Left lung (tissue), 4 donors: ENCODE measurements at regions not wholly inside any gene's neighbourhood (a gene's known extent, or its start where the extent isn't known, plus 50 kb on each side); places are given as distances from the start of the nearest gene placed in this dataset.
"Not testable (repeated sequence)": the region's sequence is repeated elsewhere in the genome, so short reads cannot be mapped to it uniquely, and the experiment has no call there.

Source experiments
- ATAC-seq: fragments of 200-7000 bp; cut with Tn5 transposase; one replicate; pipeline ENCODE4 v1.9.1; 2020; ENCODE audit warnings: moderate library complexity
- DNase-seq, 4 donors: peaks; one replicate each; pipeline ENCODE4 v3.0.0-alpha.2; 2013 to 2020
- H3K27ac ChIP-seq, 2 donors: fragments of 200-600 bp; sonication (generic) in 1 of 2; one replicate each; pipeline versions ENCODE4 v1.5.0 to v1.8.0; 2020 to 2021
- H3K27me3 ChIP-seq, 2 donors: fragments of 200-600 bp; sonication (generic) in 1 of 2; one replicate each; pipeline versions ENCODE4 v1.5.0 to v1.8.0; 2020 to 2021
- H3K36me3 ChIP-seq, 2 donors: fragments of 200-600 bp; sonication (generic) in 1 of 2; one replicate each; pipeline versions ENCODE4 v1.5.0 to v1.8.0; 2020 to 2021
- H3K4me1 ChIP-seq, 2 donors: fragments of 200-600 bp; one replicate each; pipeline ENCODE4 v1.8.0; 2021
- H3K4me3 ChIP-seq, 2 donors: fragments of 200-600 bp; sonication (generic) in 1 of 2; one replicate each; pipeline versions ENCODE4 v1.5.0 to v1.8.0; 2020 to 2021; ENCODE audit warnings: mild to moderate bottlenecking in 1 of 2
- H3K9me3 ChIP-seq, 2 donors: fragments of 200-600 bp; sonication (generic) in 1 of 2; one replicate each; pipeline versions ENCODE4 v1.5.0 to v1.8.0; 2020 to 2021
- intact Hi-C, 2 donors: fragments of 100-400 bp; cut with DNase I; formaldehyde crosslinking; loops; one replicate each; pipeline versions ENCODE4 v1.11.2 to v1.14.2; 2022
- TF ChIP-seq, protein P1 (sequence below), 2 donors: fragments of 200-600 bp; sonication (generic) in 1 of 2; IDR thresholded peaks; one replicate each; pipeline versions ENCODE4 v1.5.0 to v1.8.0; 2021; ENCODE audit warnings: antibody characterized with exemption in 2 of 2
- donor health status: DM: no; HTN: yes; CAD: no.
- donor health status: DM: no; HTN: no; CAD: no.

DNA sequence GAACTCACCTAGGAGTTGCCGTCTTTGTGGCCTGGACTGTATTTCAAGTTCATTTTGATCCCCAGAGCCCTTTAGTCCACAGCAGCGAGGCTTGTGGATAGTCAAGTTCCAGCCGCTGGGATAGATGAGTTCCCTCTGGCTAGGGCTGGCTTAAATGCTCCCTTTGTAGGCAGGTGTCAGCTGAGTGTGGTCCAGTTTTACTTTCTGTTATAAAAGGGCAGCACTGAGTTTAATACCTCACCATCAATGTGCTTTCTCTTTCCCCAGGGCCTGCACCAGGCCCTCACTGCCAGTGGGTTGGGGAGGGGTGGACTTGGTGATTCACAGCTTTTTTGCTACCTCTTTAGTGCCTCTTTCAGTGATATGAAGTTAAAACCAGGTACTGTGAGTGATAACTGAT, 188.2 kb downstream of the SLCO4C1 start:
- no peaks in the 10 kb centered on the region for H3K4me1 ChIP-seq
- intact Hi-C loops = no loop called here
- H3K27ac ChIP-seq = no peak overlapping the region
- H3K36me3 ChIP-seq = no peaks in the 10 kb centered on the region
- no peak overlapping the region for H3K4me3 ChIP-seq
- H3K27me3 ChIP-seq = no peaks in the 10 kb centered on the region
- H3K9me3 ChIP-seq = peaks cover 0 to 5% of the 10 kb centered on the region in 2 donors
- TF ChIP-seq, protein P1, sequence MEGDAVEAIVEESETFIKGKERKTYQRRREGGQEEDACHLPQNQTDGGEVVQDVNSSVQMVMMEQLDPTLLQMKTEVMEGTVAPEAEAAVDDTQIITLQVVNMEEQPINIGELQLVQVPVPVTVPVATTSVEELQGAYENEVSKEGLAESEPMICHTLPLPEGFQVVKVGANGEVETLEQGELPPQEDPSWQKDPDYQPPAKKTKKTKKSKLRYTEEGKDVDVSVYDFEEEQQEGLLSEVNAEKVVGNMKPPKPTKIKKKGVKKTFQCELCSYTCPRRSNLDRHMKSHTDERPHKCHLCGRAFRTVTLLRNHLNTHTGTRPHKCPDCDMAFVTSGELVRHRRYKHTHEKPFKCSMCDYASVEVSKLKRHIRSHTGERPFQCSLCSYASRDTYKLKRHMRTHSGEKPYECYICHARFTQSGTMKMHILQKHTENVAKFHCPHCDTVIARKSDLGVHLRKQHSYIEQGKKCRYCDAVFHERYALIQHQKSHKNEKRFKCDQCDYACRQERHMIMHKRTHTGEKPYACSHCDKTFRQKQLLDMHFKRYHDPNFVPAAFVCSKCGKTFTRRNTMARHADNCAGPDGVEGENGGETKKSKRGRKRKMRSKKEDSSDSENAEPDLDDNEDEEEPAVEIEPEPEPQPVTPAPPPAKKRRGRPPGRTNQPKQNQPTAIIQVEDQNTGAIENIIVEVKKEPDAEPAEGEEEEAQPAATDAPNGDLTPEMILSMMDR (IDR thresholded peaks at IDR 0.05) = no peak
- DNase-seq (no peak), ATAC-seq (no peak)

DNA sequence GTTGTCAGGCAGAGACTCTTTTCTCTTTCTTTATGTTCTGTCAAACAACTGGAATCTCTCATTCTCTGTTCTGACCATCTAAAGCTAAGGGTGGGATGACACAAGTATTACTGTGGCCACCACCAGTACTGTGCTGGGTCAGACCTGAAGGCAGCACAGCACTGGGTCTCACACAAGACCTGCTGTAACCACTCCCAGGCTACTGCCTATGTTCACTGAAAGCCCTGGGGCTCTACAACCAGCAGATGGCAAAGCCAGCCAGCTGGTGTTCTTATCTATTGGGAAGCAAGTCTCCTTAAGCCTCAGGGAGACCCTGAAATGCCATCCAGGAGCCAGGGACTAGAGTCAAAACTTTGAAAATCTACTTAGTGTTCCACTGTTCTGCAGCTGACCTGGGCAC, 189.5 kb downstream of the SLCO4C1 start:
- Histone ChIP-seq H3K4me1 (no peaks in the 10 kb centered on the region), H3K27ac (no peak overlapping the region), H3K4me3 (no peak overlapping the region), H3K9me3 (peaks cover 0 to 3% of the 10 kb centered on the region in 2 donors), H3K27me3 (no peaks in the 10 kb centered on the region), H3K36me3 (no peaks in the 10 kb centered on the region)
- TF ChIP-seq, protein P1 (IDR thresholded peaks at IDR 0.05) = no peak
- ATAC-seq (no peak), DNase-seq (no peak)
- intact Hi-C loops = no loop called here

DNA sequence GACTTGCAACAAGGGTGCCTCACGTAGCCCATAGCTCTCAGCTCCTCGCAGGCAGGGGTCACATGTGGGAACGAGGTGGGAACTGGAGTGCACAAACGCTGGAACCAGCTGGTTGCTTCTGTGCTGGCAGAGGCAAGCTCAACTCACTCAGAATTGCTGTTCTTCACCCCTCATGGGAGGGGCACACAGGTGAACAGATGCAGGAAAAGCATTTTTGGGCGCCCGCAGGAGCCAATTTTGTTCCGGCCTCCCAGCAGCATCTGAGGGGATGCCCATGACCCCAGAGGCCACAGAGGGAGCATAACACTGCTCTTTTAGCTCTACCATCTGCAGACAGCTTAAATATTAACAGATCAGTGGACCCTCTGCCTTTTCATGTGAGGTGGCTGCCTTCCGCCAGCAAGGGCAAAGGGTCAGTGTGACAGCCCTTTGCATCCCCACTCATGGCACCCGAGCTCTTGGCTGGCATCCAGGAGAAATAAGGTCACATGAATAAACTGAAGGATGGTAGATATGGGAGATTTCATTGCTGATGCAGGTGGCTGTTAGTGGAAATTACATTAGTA, 196.2 kb downstream of the SLCO4C1 start:
- TF ChIP-seq, protein P1 (IDR thresholded peaks at IDR 0.05) = no peak
- H3K4me3 ChIP-seq = no peak overlapping the region
- no peak for DNase-seq
- H3K36me3 ChIP-seq = no peaks in the 10 kb centered on the region
- H3K4me1 ChIP-seq = no peaks in the 10 kb centered on the region
- no peak for ATAC-seq
- no peak overlapping the region for H3K27ac ChIP-seq
- H3K9me3 ChIP-seq = peaks cover 0 to 6% of the 10 kb centered on the region in 2 donors
- no peaks in the 10 kb centered on the region for H3K27me3 ChIP-seq
- intact Hi-C loops = no loop called here

DNA sequence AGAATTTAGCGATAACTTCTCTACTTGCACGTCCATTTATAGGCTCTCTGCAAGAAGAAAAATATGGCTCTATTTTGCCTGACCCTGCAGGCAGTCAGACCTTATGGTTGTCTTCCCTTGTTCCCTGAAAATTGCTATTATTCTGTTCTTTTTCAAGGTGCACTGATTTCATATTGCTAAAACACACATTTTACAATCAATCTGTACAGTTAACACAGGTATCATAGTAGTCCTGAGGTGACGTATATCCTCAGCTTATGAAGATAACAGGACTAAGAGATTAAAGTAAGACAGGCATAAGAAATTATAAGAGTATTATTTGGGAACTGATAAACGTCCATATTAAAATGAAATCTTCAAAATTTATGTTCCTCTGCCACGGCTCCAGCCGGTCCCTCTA, 197.0 kb downstream of the SLCO4C1 start:
- ATAC-seq, intact Hi-C loops, H3K36me3 ChIP-seq, H3K9me3 ChIP-seq, H3K4me3 ChIP-seq, H3K27me3 ChIP-seq, H3K27ac ChIP-seq, DNase-seq, H3K4me1 ChIP-seq: not testable (repeated sequence)

DNA sequence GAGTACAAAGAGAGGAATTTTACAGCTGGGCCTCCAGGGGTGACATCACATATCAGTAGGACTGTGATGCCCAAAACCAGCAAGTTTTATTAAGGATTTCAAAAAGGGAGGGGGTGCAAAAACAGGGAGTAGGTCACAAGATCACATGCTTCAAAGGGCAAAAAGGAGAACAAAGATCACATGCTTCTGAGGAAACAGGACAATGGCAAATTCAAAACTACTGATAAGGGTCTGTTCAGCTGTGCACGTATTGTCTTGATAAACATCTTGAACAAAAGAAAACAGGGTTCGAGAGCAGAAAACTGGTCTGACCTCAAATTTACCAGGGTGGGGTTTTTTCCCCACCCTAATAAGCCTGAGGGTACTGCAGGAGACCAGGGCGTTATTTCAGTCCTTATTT, 197.5 kb downstream of the SLCO4C1 start:
- H3K27me3 ChIP-seq, H3K9me3 ChIP-seq, H3K36me3 ChIP-seq, DNase-seq, ATAC-seq, H3K27ac ChIP-seq, intact Hi-C loops, H3K4me3 ChIP-seq, H3K4me1 ChIP-seq: not testable (repeated sequence)

DNA sequence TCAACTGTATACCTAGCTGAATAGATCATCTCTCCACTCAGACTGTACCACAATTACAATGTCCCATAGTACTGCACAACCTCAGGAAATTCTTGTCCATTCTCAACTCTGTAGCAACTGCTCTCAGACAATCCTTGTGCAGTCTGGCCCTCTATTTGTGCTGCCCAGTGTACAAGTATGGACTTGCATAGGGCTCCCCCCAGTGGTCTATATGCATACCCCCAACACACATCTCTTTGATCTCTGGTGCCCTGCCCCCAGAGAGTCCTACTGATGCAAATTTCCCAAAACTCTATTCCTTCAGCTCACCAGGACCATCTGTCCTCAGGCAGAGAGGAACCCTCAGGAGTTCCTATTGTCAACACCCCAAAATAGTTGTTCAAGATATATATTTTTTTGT, 205.3 kb downstream of the SLCO4C1 start:
- no peak overlapping the region for H3K4me3 ChIP-seq
- TF ChIP-seq, protein P1 (IDR thresholded peaks at IDR 0.05) = peak in 1 of 2 donors; percentile 15
- H3K4me1 ChIP-seq = no peaks in the 10 kb centered on the region
- H3K9me3 ChIP-seq = no peaks in the 10 kb centered on the region
- no peaks in the 10 kb centered on the region for H3K36me3 ChIP-seq
- DNase-seq (peak in 1 of 4 donors; percentile 2), ATAC-seq (peak; percentile 97)
- H3K27ac ChIP-seq = no peak overlapping the region
- no peaks in the 10 kb centered on the region for H3K27me3 ChIP-seq
- intact Hi-C loops = no loop called here
